ENCODE measurements at regions not wholly inside any gene's neighbourhood (a gene's known extent, or its start where the extent isn't known, plus 50 kb on each side); places are given as distances from the start of the nearest gene placed in this dataset.

- TF ChIP-seq, protein P1, sequence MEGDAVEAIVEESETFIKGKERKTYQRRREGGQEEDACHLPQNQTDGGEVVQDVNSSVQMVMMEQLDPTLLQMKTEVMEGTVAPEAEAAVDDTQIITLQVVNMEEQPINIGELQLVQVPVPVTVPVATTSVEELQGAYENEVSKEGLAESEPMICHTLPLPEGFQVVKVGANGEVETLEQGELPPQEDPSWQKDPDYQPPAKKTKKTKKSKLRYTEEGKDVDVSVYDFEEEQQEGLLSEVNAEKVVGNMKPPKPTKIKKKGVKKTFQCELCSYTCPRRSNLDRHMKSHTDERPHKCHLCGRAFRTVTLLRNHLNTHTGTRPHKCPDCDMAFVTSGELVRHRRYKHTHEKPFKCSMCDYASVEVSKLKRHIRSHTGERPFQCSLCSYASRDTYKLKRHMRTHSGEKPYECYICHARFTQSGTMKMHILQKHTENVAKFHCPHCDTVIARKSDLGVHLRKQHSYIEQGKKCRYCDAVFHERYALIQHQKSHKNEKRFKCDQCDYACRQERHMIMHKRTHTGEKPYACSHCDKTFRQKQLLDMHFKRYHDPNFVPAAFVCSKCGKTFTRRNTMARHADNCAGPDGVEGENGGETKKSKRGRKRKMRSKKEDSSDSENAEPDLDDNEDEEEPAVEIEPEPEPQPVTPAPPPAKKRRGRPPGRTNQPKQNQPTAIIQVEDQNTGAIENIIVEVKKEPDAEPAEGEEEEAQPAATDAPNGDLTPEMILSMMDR (conservative IDR thresholded peaks at IDR 0.05; ENCODE audit: low read depth, low read length) = no peak
- TF ChIP-seq EZH2 (IDR thresholded peaks at IDR 0.05; ENCODE audit: low read length, unreplicated experiment) = no peak
Measured at GRCh38 chr14:80304125-80304766, 92.9 kb upstream of the DIO2 start.
